GM23248 (cell line): ENCODE measurements at regions not wholly inside any gene's neighbourhood (a gene's known extent, or its start where the extent isn't known, plus 50 kb on each side); places are given as distances from the start of the nearest gene placed in this dataset.

ENCODE experiments used
- DNase-seq: peaks from one replicate; pipeline ENCODE4 v3.0.0-alpha.2; 2015
- H2AFZ ChIP-seq: fragments of 200-600 bp; sonication (generic); 2 replicates; pipeline ENCODE4 v1.6.1; 2016; ENCODE audit warnings: antibody characterized with exemption
- H3F3A ChIP-seq: fragments of 200-600 bp; sonication (generic); 2 replicates; pipeline ENCODE4 v1.6.1; 2016; ENCODE audit warnings: mild to moderate bottlenecking, antibody characterized with exemption, mixed run types; ENCODE audit not compliant: insufficient read depth
- H3K27ac ChIP-seq: fragments of 200-600 bp; sonication (generic); 2 replicates; pipeline ENCODE4 v1.5.1; 2016; ENCODE audit warnings: mild to moderate bottlenecking
- H3K27me3 ChIP-seq: fragments of 200-600 bp; sonication (generic); replicated peaks from 2 replicates; pipeline ENCODE4 v1.6.1; 2016; ENCODE audit warnings: mild to moderate bottlenecking; ENCODE audit not compliant: insufficient read depth
- H3K36me3 ChIP-seq: fragments of 200-600 bp; sonication (generic); 2 replicates; pipeline ENCODE4 v1.6.1; 2016; ENCODE audit warnings: low read depth, mild to moderate bottlenecking
- H3K4me1 ChIP-seq: fragments of 200-600 bp; sonication (generic); 2 replicates; pipeline ENCODE4 v1.6.1; 2016; ENCODE audit warnings: mild to moderate bottlenecking; ENCODE audit not compliant: insufficient read depth
- H3K4me2 ChIP-seq: fragments of 200-600 bp; sonication (generic); one replicate; pipeline ENCODE4 v1.6.1; 2016; ENCODE audit warnings: mild to moderate bottlenecking; ENCODE audit not compliant: unreplicated experiment
- H3K4me3 ChIP-seq: fragments of 200-600 bp; sonication (generic); 2 replicates; pipeline ENCODE4 v1.5.1; 2016; ENCODE audit warnings: mild to moderate bottlenecking
- H3K79me2 ChIP-seq: fragments of 200-600 bp; sonication (generic); 2 replicates; pipeline ENCODE4 v1.6.1; 2016; ENCODE audit warnings: mild to moderate bottlenecking; ENCODE audit not compliant: insufficient read depth
- H3K9ac ChIP-seq: fragments of 200-600 bp; sonication (generic); 2 replicates; pipeline ENCODE4 v1.6.1; 2016; ENCODE audit warnings: mild to moderate bottlenecking
- H3K9me2 ChIP-seq: fragments of 200-600 bp; sonication (generic); 2 replicates; pipeline ENCODE4 v1.6.1; 2016; ENCODE audit warnings: mixed run types, mild to moderate bottlenecking, moderate library complexity; ENCODE audit not compliant: insufficient read depth
- H3K9me3 ChIP-seq: fragments of 200-600 bp; sonication (generic); one replicate; pipeline ENCODE4 v1.6.1; 2017; ENCODE audit warnings: low read depth
- H4K20me1 ChIP-seq: fragments of 200-600 bp; sonication (generic); 2 replicates; pipeline ENCODE4 v1.6.0; 2016; ENCODE audit not compliant: insufficient read depth
- EZH2 ChIP-seq: fragments of 200-600 bp; sonication (generic); IDR thresholded peaks from 2 replicates; pipeline ENCODE4 v1.6.1; 2018; ENCODE audit warnings: antibody characterized with exemption, mild to moderate bottlenecking; ENCODE audit not compliant: insufficient read depth, poor library complexity, severe bottlenecking
- EZH2phosphoT487 ChIP-seq: fragments of 200-600 bp; sonication (generic); IDR thresholded peaks from 2 replicates; pipeline ENCODE4 v1.6.1; 2018; ENCODE audit warnings: antibody characterized with exemption, moderate library complexity, mild to moderate bottlenecking, low read depth; ENCODE audit not compliant: insufficient read depth
- WGBS, 2 experiments: methylation state at CpG; one replicate each; pipeline ENCODE4 v1.1.6; 2015 to 2017; ENCODE audit warnings: low lambda C conversion rate in 2 of 2, low coverage in 1 of 2; ENCODE audit errors: missing lambda C conversion rate in 2 of 2; 5-methylcytosine and 5-hydroxymethylcytosine counted together
- in situ Hi-C: fragments of 300-500 bp; cut with MboI; formaldehyde crosslinking; loops from 2 replicates; pipeline ENCODE4 v1.15.0; 2020

DNA sequence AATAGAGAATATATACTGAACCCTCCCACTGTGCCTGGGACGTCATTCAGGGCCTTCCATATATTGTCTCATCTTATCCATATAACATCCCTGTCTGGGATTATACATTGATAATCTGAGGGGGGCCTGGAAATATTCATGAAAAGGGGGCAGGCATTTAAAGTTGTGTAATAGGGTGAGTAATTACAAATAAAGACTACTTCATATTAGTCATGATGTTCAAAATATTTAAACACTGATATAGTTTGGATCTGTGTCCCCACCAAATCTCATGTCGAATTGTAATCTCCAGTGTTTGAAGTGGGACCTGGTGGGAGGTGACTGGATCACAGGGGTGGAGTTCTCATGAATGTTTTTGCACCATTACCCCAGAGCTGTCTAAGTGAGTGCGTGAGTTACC is 97.8 kb downstream of the AQP9 start:
- in situ Hi-C loops, result loop anchor here (10.0 to 25.0 kb wide), 2 partner anchors 519 to 1276 kb away; no protein-coding TSS in a partner anchor
- Histone ChIP-seq H3K27ac (no peak overlapping the region), H3K79me2 (no peaks in the 10 kb centered on the region), H3K4me1 (peaks cover 18% of the 10 kb centered on the region), H3K27me3 (no peaks in the 10 kb centered on the region), H2AFZ (no peak overlapping the region), H3F3A (no peaks in the 10 kb centered on the region), H3K36me3 (no peaks in the 10 kb centered on the region), H3K4me3 (no peak overlapping the region), H3K9me3 (no peaks in the 10 kb centered on the region), H3K4me2 (no peak overlapping the region), H4K20me1 (no peaks in the 10 kb centered on the region), H3K9ac (no peak overlapping the region), H3K9me2 (no peaks in the 10 kb centered on the region)
- TF ChIP-seq EZH2phosphoT487 (no peak), EZH2 (no peak)
- WGBS, 2 experiments, result 79 to 80% methylated on average over 3 of the region's 3 CpGs
- peak; percentile 48 for DNase-seq

DNA sequence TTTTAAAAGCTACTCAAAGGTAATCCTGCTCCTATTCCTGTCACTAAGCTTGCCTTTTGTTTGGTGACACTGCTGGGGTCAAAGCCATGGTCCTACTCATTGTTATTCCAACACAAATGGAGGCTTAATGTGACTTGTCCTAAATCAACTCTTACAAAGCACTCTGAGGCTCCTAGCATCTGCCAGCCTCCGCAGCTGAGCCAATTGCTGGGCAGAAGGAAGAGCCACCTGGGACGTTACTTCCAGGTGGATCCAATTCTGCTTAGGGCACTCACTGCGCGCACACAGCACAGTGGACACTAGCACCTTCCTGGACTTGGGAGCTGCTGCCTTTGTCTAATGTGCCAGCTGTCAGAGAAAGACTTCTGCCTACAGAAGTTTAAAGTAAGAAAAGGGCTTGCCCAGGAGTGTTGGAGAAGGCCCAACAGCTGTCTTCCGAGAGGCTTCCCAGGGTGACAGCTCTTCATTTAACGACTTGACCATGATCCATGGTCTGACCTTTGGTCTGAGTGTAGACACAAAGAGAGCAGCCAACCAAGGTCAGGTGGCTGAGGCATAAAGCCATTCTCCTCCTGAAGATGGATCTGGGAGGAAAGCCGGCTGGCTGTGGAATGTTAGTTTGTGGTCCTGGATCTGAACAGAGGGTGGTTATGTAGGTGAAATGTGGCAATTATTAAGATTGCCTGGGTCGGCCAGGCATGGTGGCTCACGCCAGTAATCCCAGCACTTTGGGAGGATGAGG is 102.2 kb downstream of the AQP9 start:
- H3K36me3 ChIP-seq, result no peaks in the 10 kb centered on the region
- WGBS, 2 experiments, result 88 to 90% methylated on average over 9 of the region's 9 CpGs
- in situ Hi-C loops, result loop anchor here (25.0 kb wide), 1 partner anchor 1272 kb away; no protein-coding TSS in a partner anchor
- no peaks in the 10 kb centered on the region for H3K27me3 ChIP-seq
- no peak overlapping the region for H3K4me3 ChIP-seq
- no peaks in the 10 kb centered on the region for H3K79me2 ChIP-seq
- no peaks in the 10 kb centered on the region for H3K9me2 ChIP-seq
- H3K9ac ChIP-seq, result no peak overlapping the region
- no peaks in the 10 kb centered on the region for H3F3A ChIP-seq
- H3K27ac ChIP-seq, result no peak overlapping the region
- H2AFZ ChIP-seq, result no peak overlapping the region
- H3K4me1 ChIP-seq, result peaks cover 9% of the 10 kb centered on the region
- no peak overlapping the region for H3K4me2 ChIP-seq
- no peak for DNase-seq
- H4K20me1 ChIP-seq, result no peaks in the 10 kb centered on the region
- no peaks in the 10 kb centered on the region for H3K9me3 ChIP-seq
- TF ChIP-seq EZH2phosphoT487 (no peak), EZH2 (no peak)

DNA sequence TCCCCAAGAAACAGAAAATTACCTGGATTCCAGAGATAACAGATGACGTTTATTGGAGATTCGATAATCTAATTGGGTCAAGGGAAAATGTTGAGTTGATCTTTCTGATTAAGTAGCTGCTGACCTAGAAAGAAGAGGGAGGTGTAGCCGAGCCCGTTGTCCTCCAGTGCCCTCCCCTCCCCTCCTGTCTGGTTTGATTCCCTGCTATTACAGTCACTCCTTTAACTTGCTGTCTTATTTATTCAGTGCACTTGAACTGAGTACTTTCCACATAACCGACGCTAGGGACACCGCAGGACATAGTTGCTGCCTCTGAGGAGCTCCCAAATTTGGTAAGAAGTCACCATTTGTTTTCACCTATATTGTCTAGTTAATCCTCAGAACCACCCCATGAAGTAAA is 103.7 kb downstream of the AQP9 start:
- Histone ChIP-seq H3K36me3 (no peaks in the 10 kb centered on the region), H3F3A (no peaks in the 10 kb centered on the region), H4K20me1 (no peaks in the 10 kb centered on the region), H3K27ac (no peak overlapping the region), H3K27me3 (no peaks in the 10 kb centered on the region), H3K4me2 (no peak overlapping the region), H3K4me1 (no peaks in the 10 kb centered on the region), H3K9me3 (no peaks in the 10 kb centered on the region), H3K79me2 (no peaks in the 10 kb centered on the region), H2AFZ (no peak overlapping the region), H3K9me2 (no peaks in the 10 kb centered on the region), H3K9ac (no peak overlapping the region), H3K4me3 (no peak overlapping the region)
- 72 to 79% methylated on average over 7 of the region's 7 CpGs for WGBS, 2 experiments
- in situ Hi-C loops, result loop anchor here (25.0 kb wide), 1 partner anchor 1270 kb away; no protein-coding TSS in a partner anchor
- no peak for DNase-seq
- no peak for TF ChIP-seq EZH2phosphoT487
- TF ChIP-seq EZH2, result no peak

DNA sequence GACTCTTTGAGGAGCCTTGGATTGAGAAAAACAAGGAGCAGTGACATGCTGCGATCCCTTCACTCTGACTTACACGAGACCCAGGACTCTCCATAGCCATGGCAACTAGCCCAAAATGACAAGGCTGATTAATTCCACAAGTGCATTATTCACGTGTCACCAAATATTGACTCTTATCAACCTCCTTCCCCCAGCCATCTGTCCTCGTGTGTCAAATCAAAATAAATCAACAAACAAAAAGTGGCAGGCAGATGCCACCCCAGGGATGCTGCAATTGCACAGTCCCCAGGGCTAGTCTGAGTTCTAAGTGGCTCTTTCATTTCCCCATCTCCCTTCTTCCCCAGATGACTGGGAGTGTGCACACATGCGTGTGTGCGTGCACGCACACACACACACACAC is 104.9 kb downstream of the AQP9 start:
- Histone ChIP-seq H3K9me3 (no peaks in the 10 kb centered on the region), H3K9ac (no peak overlapping the region), H3K4me2 (no peak overlapping the region), H3K79me2 (no peaks in the 10 kb centered on the region), H3F3A (no peaks in the 10 kb centered on the region), H4K20me1 (no peaks in the 10 kb centered on the region), H3K9me2 (no peaks in the 10 kb centered on the region), H3K36me3 (no peaks in the 10 kb centered on the region), H2AFZ (no peak overlapping the region), H3K27me3 (no peaks in the 10 kb centered on the region), H3K4me3 (no peak overlapping the region), H3K27ac (no peak overlapping the region), H3K4me1 (no peaks in the 10 kb centered on the region)
- in situ Hi-C loops, result loop anchor here (25.0 kb wide), 1 partner anchor 1269 kb away; no protein-coding TSS in a partner anchor
- WGBS, 2 experiments, result 58 to 61% methylated on average over 7 of the region's 7 CpGs
- DNase-seq, result no peak
- no peak for TF ChIP-seq EZH2phosphoT487
- no peak for TF ChIP-seq EZH2
